Head of caudate nucleus (tissue), 42 donors: ENCODE measurements at regions not wholly inside any gene's neighbourhood (a gene's known extent, or its start where the extent isn't known, plus 50 kb on each side); places are given as distances from the start of the nearest gene placed in this dataset.
A peak's percentile ranks its signal among the peaks of the same experiment; 100 is the strongest.

Experiments used
- DNase-seq, 42 donors: peaks; one replicate each; pipeline versions ENCODE4 v3.0.0 to v3.0.0-alpha.2; 2020 to 2021; ENCODE audit warnings: mixed read lengths in 7 of 42
- intact Hi-C: fragments of 100-400 bp; cut with DNase I; formaldehyde crosslinking; loops from one replicate; pipeline ENCODE4 v1.15.0; 2022

GRCh38 chr18:30298769-30299168 is 743.8 kb downstream of the DSC3 start:
- intact Hi-C loops, result no loop called here
- DNase-seq, result no peak

- DNase-seq, result no peak
- intact Hi-C loops, result no loop called here
Measured at GRCh38 chr18:30288662-30289414, 753.7 kb downstream of the DSC3 start.

- intact Hi-C loops, result no loop called here
- peak in 18 of 42 donors; percentile 6 to 73 (median 26) for DNase-seq
Measured at GRCh38 chr18:30280861-30281470, 761.6 kb downstream of the DSC3 start.

- no peak for DNase-seq
- intact Hi-C loops, result no loop called here
Measured at GRCh38 chr18:30280186-30280585, 762.4 kb downstream of the DSC3 start.

GRCh38 chr18:30277676-30278075 is 764.9 kb downstream of the DSC3 start:
- no peak for DNase-seq
- intact Hi-C loops, result no loop called here

GRCh38 chr18:30271716-30272115 is 770.8 kb downstream of the DSC3 start:
- intact Hi-C loops, result no loop called here
- DNase-seq, result no peak

GRCh38 chr18:30265190-30265589 is 777.4 kb downstream of the DSC3 start:
- no peak for DNase-seq
- intact Hi-C loops, result no loop called here

- intact Hi-C loops, result no loop called here
- DNase-seq, result no peak
Measured at GRCh38 chr18:30254331-30254730, 788.2 kb downstream of the DSC3 start.

GRCh38 chr18:30248056-30248455 is 794.5 kb downstream of the DSC3 start:
- no peak for DNase-seq
- intact Hi-C loops, result no loop called here

GRCh38 chr18:30245766-30246455 is 796.6 kb downstream of the DSC3 start:
- DNase-seq, result no peak
- intact Hi-C loops, result no loop called here

GRCh38 chr18:30234755-30235154 is 807.8 kb downstream of the DSC3 start:
- intact Hi-C loops, result no loop called here
- no peak for DNase-seq

GRCh38 chr18:30211112-30211511 is 831.4 kb downstream of the DSC3 start:
- no peak for DNase-seq
- intact Hi-C loops, result no loop called here

GRCh38 chr18:30208546-30208945 is 834.0 kb downstream of the DSC3 start:
- intact Hi-C loops, result no loop called here
- no peak for DNase-seq

GRCh38 chr18:30192216-30192615 is 850.3 kb downstream of the DSC3 start:
- no peak for DNase-seq
- intact Hi-C loops, result no loop called here

GRCh38 chr18:30186245-30186644 is 856.3 kb downstream of the DSC3 start:
- DNase-seq, result no peak
- intact Hi-C loops, result no loop called here

- DNase-seq, result no peak
- intact Hi-C loops, result no loop called here
Measured at GRCh38 chr18:30177056-30177455, 865.5 kb downstream of the DSC3 start.

GRCh38 chr18:30175621-30176225 is 866.8 kb downstream of the DSC3 start:
- DNase-seq, result no peak
- intact Hi-C loops, result no loop called here

GRCh38 chr18:30175061-30175574 is 867.4 kb downstream of the DSC3 start:
- DNase-seq, result no peak
- intact Hi-C loops, result no loop called here

- intact Hi-C loops, result no loop called here
- DNase-seq, result no peak
Measured at GRCh38 chr18:30163573-30163972, 879.0 kb downstream of the DSC3 start.

- no peak for DNase-seq
- intact Hi-C loops, result no loop called here
Measured at GRCh38 chr18:30160124-30160523, 882.4 kb downstream of the DSC3 start.
